GM12872 (cell line): ENCODE measurements at regions not wholly inside any gene's neighbourhood (a gene's known extent, or its start where the extent isn't known, plus 50 kb on each side); places are given as distances from the start of the nearest gene placed in this dataset.

ENCODE experiments used
- TF ChIP-seq, protein P1 (sequence below): IDR thresholded peaks from 3 replicates; pipeline ENCODE4 v1.5.1; 2011; ENCODE audit warnings: low read depth, mild to moderate bottlenecking, low read length, moderate library complexity; ENCODE audit not compliant: insufficient read depth

DNA sequence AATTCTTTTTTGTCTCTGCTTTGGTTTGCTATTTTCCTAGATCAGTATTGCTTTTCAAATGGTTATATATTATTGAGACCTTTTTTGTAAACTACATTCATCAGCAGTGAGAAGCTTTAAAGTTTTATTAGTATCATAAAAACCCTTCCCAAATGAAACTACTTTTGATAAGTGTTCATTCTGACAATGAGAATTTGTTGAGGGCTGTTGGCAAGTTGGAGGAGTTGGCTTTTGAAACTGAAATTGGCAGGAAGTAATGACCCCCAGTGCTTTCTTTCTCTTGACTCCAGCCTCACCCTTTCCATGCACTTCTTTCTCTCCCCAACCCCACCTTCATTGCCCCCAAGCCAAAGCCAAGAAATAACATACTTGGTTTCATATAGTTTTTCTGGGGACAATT, 113.8 kb downstream of the ZIC5 start:
- TF ChIP-seq, protein P1, sequence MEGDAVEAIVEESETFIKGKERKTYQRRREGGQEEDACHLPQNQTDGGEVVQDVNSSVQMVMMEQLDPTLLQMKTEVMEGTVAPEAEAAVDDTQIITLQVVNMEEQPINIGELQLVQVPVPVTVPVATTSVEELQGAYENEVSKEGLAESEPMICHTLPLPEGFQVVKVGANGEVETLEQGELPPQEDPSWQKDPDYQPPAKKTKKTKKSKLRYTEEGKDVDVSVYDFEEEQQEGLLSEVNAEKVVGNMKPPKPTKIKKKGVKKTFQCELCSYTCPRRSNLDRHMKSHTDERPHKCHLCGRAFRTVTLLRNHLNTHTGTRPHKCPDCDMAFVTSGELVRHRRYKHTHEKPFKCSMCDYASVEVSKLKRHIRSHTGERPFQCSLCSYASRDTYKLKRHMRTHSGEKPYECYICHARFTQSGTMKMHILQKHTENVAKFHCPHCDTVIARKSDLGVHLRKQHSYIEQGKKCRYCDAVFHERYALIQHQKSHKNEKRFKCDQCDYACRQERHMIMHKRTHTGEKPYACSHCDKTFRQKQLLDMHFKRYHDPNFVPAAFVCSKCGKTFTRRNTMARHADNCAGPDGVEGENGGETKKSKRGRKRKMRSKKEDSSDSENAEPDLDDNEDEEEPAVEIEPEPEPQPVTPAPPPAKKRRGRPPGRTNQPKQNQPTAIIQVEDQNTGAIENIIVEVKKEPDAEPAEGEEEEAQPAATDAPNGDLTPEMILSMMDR = no peak

DNA sequence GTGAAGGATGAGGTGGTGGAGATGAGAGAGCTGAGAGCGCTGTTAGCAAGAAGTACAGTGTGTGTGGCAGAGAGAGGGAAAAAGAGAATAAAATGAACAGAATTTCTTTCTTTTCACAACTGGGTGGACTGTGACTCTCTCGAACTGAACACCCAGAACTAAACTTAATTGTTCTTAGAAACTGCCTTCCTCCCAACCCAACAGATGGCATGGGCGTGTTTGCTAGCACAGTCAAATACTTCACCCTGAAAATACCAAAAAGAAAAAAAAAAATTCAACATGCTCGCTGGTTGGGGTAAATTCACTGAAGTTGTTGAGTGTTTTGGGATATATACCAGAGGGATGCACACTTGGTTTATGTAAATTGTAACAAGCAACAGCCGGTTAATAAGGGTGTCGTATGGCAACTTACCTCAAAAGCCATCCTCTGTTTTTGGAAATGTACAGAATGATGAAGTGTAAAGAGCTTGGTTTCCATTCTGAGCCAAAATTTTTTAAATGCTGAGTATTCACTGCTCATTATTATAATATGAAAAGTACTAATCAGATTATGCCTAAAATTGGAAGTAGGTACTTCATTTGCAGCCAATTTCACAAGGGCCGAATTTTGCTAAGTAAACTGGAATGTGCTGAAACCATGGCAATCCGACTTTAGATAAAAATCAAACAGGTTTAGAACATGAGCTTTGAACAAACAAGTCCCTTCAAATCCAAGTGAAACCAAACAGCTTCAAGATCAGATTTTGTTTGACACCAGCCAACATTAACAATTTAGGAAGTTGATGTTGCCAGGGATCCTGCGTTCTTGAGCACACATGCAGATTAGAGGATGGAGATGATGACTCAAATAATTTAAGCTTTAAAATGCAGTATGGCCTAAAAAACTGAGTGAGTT, 115.8 kb downstream of the ZIC5 start:
- TF ChIP-seq, protein P1 = no peak

DNA sequence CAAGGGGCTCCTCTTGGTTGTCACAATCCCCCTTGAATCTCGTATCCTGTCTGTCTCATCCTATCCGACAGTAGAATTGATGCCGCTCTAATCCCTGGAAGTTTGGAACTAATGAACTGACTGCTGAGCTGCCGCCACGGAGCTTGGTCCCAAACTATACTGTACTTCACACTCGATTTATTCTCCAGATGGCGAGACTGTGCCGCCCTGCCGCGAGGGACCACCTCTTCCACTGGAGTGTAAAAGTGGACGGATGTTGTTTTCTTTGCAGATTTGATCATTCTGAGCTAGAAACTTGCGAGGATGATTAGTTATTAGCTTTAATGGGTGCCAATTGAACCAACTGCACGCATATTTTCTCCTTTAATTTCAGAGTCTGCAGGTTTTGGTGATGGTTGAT, 117.2 kb downstream of the ZIC5 start:
- TF ChIP-seq, protein P1 = no peak

DNA sequence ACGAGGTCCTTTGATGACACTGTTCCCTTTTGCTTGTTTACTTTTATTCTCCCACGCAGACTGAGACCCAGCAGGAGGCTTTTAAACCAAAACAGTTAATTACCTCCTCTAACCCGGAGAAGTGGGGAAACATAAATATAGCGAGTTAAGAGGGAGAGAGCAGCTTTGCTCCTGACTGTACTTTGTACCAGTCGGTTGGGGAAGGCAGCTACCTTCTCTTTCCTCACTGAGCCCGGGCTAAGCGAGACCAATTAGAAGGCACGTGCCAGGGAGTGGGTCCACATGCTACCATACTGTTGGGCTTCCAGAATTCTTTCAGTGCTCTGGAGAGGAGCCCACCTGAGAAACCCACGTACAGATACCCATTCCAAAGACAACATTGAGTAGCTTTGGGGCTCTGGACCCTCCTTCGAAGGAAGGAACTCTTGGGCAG, 124.2 kb downstream of the ZIC5 start:
- TF ChIP-seq, protein P1 = no peak

DNA sequence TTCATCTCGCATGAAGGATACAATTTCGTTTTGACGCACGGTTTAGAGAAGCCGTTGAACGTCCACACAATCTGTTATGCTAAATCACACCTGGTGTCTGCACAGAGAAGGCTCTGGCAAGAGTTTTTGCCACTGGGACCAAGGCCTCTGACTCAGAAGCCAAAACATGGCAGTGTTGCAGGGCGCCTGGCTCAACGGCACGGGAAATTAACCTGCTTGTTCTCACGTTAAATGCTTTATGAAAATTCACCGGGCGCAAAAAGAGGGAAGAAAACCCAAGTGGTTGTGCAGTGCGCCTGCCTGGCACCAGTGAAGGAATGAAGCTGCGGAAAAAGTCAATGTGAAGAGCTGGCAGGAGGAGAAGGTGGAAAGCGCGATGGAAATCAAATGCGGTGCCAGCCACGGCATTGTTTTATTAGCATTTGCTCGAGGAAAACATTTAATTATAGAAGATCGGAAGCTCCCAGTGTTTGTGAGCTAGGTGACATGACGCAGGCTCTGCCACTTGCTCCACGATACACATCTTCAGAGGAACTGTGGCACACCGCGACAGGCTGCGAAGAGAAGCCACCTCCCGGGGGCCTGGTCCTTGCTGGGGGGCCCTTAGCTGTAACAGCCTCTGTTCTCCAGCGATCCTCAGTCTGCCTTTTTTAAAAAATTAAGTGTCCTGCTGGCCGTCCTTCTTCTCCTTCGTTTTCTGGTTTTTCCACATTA, 126.2 kb downstream of the ZIC5 start:
- TF ChIP-seq, protein P1 = no peak

DNA sequence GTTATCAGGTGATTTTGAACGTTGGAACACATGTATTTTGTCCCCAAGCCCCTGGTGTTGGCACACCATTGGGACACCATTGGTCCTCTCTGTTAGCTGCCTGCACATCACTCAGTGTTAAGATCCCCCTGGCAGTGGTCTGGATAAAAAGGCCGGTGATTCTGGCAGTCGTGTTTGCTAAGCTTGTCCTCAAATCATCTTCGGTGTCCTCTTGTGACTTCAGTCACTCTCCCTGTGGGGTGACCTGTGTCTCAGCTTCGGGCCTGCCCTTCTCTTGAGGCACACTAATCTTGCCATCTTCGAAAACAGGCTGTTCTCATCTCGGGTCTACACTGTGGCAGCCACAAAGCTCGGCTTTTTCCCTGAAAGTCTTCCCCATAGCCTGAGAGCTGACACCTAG, 127.1 kb downstream of the ZIC5 start:
- TF ChIP-seq, protein P1 = no peak

DNA sequence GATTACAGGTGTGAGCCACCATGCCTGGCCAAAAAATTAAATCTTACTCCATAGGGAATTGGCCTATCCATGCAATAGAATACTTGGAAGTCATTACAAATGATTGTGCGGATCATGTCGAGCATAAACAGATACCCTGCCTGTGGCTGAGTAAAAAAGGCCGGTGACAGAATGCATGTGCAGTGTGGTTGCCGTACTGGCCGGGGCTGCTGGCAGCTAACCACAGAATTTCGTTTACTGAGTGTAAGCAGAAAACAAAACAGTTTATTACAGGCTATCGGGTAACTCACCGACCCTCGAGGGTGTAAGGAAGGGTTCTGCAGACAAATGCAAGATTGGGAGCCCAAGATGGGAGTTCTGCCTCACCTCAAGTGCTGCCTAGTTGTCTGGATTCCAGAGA, 127.7 kb downstream of the ZIC5 start:
- TF ChIP-seq, protein P1 = no peak
